Iris pigment epithelial cell (primary cell): ENCODE measurements at regions not wholly inside any gene's neighbourhood (a gene's known extent, or its start where the extent isn't known, plus 50 kb on each side); places are given as distances from the start of the nearest gene placed in this dataset.

Source experiments
- DNase-seq: peaks from one replicate; pipeline ENCODE4 v3.0.0-alpha.2; 2011; ENCODE audit warnings: low read depth

GRCh38 chr15:97703400-97703799 is 257.1 kb upstream of the ARRDC4 start:
- DNase-seq, result no peak

DNA sequence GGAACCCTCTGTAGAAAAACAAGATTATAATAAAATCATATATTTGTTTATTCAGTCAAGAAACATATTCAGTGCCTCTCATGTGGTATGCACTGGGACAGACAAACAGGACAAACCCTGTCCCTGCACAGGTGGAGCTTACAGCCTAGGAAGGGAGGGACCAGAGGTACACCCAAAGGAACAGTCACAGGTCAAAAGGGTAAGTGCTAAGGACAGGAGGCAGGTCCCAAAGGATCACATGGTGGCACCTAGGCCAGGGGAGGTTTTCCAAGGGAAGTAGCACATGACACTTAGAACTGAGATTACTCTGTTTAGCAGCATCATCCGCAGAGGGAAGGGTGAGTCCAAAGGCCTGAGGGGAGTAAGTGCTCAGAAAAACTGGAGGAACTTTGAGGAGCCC is 254.4 kb upstream of the ARRDC4 start:
- no peak for DNase-seq

DNA sequence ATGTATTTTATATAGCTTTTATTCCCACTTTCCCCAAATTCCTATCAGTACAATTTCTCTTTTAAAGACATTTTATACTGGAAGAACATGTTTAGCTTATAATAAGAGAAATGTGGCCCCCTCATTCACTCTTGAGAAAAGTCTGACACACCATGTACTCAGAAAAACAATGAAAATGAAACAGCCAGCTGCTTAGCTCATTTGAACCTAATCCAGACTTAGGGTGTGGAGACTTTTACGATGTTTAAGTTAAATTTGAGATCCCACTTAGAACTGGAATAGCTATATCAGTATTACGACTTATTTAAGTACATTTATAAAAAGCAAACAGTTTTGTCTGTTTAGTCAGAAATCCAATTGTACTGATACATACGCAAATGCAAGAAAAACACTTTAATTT is 252.3 kb upstream of the ARRDC4 start:
- DNase-seq, result no peak

- no peak for DNase-seq
Measured at GRCh38 chr15:97712530-97712929, 248.0 kb upstream of the ARRDC4 start.

- DNase-seq, result no peak
Measured at GRCh38 chr15:97717806-97718205, 242.7 kb upstream of the ARRDC4 start.

- no peak for DNase-seq
Measured at GRCh38 chr15:97718509-97718908, 242.0 kb upstream of the ARRDC4 start.

GRCh38 chr15:97728791-97729190 is 231.7 kb upstream of the ARRDC4 start:
- DNase-seq, result no peak

DNA sequence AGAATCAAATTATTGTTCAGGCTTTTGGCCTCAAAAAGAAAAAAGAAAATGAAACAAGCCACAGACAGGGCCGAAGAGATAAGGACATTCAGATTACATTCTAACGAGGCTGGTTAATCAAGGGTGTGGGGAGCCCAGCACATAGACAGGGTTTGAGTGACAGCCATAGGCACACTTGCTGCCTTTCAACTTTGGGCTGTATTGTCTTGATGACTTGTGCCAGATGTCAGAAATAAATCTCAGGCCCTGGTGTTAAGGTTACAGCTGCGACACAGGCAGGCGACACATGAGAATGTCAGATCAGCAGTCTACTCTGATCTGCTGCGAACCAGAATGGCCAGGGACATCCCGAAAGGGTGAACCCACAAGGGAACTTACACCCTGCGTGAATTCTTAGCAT is 231.2 kb upstream of the ARRDC4 start:
- DNase-seq, result no peak

DNA sequence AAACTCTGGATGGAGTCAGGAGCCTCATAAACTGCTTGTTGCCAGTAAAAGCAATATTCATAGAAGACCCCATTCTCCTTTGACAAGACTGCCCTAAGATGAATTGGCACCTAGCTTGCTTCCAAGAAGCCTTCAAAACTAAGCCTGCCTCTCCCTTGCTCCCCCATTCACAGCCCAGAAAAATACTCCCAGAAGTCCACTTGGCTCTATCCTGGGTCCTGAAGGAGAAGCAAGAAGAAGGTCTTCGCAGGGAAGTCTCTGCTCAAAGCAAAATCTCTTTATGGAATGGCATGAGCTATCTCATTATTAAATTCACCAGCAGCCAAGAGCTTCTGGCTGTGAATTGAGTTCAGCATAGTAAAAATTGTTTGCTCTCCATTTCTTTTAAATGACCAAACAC is 230.2 kb upstream of the ARRDC4 start:
- no peak for DNase-seq

DNA sequence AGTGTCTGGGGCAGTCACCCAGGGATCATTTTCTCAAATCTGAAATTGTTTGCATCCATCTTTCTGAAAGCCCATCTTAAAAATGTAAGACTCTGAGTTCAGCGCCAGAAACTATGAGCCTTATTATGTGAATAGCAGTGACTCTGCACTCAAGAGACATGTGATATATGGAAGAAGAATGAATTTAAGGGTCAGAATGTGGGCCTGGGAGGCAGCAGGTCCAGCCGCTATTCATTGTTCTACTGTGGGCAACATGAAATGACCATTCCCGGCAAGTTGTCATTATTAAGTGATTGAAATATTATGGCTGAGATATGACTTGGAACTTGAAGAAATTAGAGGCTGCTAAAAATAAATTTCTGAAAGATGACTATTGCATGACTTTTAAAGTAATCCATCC is 228.6 kb upstream of the ARRDC4 start:
- no peak for DNase-seq

GRCh38 chr15:97733373-97733772 is 227.1 kb upstream of the ARRDC4 start:
- no peak for DNase-seq

- no peak for DNase-seq
Measured at GRCh38 chr15:97736748-97737147, 223.8 kb upstream of the ARRDC4 start.

- peak; percentile 1 for DNase-seq
Measured at GRCh38 chr15:97745481-97746071, 214.9 kb upstream of the ARRDC4 start.

DNA sequence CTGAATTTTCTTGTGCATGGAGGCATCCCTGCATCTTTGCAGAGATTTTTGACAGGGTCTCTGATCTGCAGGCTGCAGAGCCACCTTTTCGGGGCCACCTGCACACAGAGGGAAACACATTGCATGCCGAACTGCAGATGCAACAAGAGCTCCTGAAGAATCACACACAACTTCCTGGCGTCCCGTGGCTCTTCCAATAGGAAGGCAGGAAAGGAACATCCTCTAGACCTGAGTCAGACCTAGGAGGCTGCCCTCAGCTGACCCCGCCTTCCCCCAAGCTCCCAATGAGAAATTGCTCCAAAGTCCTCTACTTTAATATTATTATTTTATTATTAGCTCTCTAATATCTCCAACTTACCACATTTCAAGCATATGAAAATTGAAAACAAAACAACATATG is 213.2 kb upstream of the ARRDC4 start:
- DNase-seq, result no peak

DNA sequence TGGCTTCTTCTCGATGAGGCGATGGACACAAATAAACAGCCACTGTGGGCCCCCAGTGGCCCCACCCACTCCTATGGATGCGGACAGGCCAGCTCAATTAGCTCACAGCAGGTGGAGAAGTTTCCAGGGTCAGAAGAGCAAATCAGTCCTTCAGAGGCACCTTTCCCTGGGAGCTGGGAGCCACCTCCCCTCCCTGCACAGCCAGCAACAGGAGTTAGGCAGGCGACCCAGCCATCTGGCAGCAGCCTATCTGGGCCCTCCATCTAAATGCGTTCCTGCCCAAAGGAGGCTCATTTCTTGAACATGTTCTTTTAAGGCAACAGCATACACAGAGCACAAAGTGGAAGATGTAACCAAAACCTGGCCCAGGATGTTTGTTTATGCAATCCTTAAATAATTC is 211.9 kb upstream of the ARRDC4 start:
- no peak for DNase-seq

DNA sequence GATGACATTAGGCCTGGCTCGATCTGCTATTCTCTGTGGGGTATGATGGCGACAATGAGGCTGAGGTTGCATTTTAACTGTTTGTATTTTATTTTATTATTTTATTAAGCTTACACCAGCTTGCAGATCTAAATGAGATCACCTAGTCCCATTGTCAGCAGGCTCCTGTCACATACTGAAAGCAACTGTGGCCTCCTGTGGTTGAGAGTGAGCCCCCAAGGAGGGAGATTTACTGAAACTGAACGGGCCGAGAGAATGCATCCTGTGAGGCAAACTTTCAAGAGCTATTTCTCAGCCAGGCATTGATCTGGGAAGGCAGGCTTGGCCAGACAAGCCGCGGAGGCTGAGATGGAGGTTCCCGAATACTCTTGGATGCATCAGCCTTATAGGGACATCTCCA is 210.4 kb upstream of the ARRDC4 start:
- no peak for DNase-seq

GRCh38 chr15:97755726-97756125 is 204.8 kb upstream of the ARRDC4 start:
- no peak for DNase-seq

DNA sequence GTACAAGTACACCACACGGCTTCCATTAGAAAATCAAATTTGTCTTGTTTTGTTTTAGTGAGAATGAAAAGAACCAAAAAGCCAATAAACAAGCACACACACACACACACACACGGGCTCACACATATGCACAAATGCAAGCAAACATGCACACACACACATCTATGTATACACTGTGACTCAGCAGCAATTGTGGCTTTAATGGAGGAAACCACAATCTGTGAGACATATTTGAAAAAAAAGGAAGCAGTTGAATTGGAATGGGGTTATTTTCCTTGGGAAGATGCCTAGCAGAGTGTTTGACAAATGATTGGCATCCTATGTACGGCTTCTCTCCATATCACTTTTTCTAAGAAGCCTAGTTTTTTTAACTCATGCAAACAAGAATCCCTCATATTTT is 201.1 kb upstream of the ARRDC4 start:
- peak; percentile 34 for DNase-seq

- no peak for DNase-seq
Measured at GRCh38 chr15:97761110-97761509, 199.4 kb upstream of the ARRDC4 start.

- DNase-seq, result no peak
Measured at GRCh38 chr15:97783240-97783639, 177.3 kb upstream of the ARRDC4 start.

- no peak for DNase-seq
Measured at GRCh38 chr15:97786741-97787140, 173.8 kb upstream of the ARRDC4 start.

DNA sequence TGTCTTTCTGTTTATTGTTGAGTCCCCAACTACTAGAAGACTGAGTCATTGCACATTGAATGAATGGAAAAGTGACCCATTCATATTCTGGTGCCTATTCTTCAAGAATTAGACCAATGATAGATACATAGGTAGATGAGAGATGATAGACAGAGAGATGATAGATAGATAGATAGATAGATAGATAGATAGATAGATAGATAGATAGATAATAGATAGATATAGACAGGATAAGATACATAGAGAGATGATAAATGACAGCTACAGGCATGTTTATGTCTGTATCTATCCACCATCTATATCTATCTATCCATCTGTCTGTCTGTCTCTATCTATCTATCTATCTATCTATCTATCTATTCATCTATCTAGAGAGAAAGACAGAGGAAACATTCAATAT is 170.3 kb upstream of the ARRDC4 start:
- no peak for DNase-seq

GRCh38 chr15:97791824-97792792 is 168.4 kb upstream of the ARRDC4 start:
- DNase-seq, result no peak

DNA sequence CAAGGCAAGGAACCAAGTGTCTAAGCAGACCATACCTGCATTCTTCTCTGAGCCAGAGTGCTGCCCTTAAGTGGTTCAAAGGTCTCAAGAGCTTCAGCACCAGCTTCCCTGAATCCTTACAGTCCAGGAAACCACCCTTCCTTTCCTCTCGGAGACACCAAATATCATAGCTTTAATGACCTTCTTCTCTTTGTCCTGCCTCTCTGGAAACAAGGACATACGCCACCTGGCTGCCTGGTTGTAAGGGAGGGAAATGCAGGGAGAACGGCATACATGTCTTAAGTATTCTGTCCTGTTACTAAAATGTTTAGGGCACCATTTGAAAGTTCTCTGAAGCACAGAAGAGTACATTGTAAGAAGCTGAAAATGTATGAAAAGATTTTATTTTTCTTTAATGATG is 155.6 kb upstream of the ARRDC4 start:
- no peak for DNase-seq
